AG04449 (cell line): ENCODE measurements at regions not wholly inside any gene's neighbourhood (a gene's known extent, or its start where the extent isn't known, plus 50 kb on each side); places are given as distances from the start of the nearest gene placed in this dataset.

ENCODE experiments used
- CTCF ChIA-PET: fragments of 350-600 bp; formaldehyde crosslinking; extraction: SDS; loops from one replicate; lab custom pipeline; 2021; ENCODE audit warnings: antibody characterized with exemption; lab: Yijun Ruan, JAX
- POLR2A ChIA-PET: fragments of 400-600, 350-600 bp; formaldehyde crosslinking; extraction: SDS; loops from one replicate; lab custom pipeline; 2020; ENCODE audit warnings: antibody characterized with exemption, inconsistent platforms; lab: Yijun Ruan, JAX
- DNase-seq: peaks from one replicate; pipeline ENCODE4 v3.0.0-alpha.2; 2010; ENCODE audit warnings: low read depth, low spot score
- H3K4me3 ChIP-seq: 2 replicates; pipeline ENCODE4 v1.5.1; 2011; ENCODE audit warnings: low read depth, mild to moderate bottlenecking, control low read depth, low read length
- CTCF ChIP-seq: IDR thresholded peaks from one replicate; pipeline ENCODE4 v1.5.1; 2011; ENCODE audit warnings: mild to moderate bottlenecking, moderate library complexity, low read length, control low read depth, inconsistent platforms; ENCODE audit not compliant: insufficient read depth; ENCODE audit errors: missing control alignments

GRCh38 chr6:82701341-82701740 lies 337.7 kb downstream of the TPBG start:
- ChIA-PET CTCF (interaction anchor here (1.0 kb wide), 1 partner anchor 11 kb away, joined by 3 read pairs; no protein-coding TSS in a partner anchor), POLR2A (no interaction called here)
- H3K4me3 ChIP-seq, result no peak overlapping the region
- no peak for TF ChIP-seq CTCF
- no peak for DNase-seq

- TF ChIP-seq CTCF, result no peak
- POLR2A ChIA-PET, result no interaction called here
- CTCF ChIA-PET, result interaction anchor here (1.0 kb wide), 1 partner anchor 9 kb away, joined by 3 read pairs; no protein-coding TSS in a partner anchor
- H3K4me3 ChIP-seq, result no peak overlapping the region
- no peak for DNase-seq
These were observed 339.0 kb downstream of the TPBG start for GRCh38 chr6:82702574-82702973.

- no peak for TF ChIP-seq CTCF
- POLR2A ChIA-PET, result no interaction called here
- no peak overlapping the region for H3K4me3 ChIP-seq
- no peak for DNase-seq
- CTCF ChIA-PET, result interaction anchor here (1.7 kb wide), 1 partner anchor 11 kb away, joined by 3 read pairs; no protein-coding TSS in a partner anchor
These were observed 339.6 kb downstream of the TPBG start for GRCh38 chr6:82703230-82703629.

- CTCF ChIA-PET, result interaction anchor here (1.7 kb wide), 1 partner anchor 12 kb away, joined by 3 read pairs; no protein-coding TSS in a partner anchor
- no peak for DNase-seq
- no peak for TF ChIP-seq CTCF
These were observed 340.4 kb downstream of the TPBG start for GRCh38 chr6:82704045-82704444.

GRCh38 chr6:82705579-82705978 lies 342.0 kb downstream of the TPBG start:
- H3K4me3 ChIP-seq, result no peak overlapping the region
- POLR2A ChIA-PET, result no interaction called here
- TF ChIP-seq CTCF, result no peak
- DNase-seq, result no peak
- CTCF ChIA-PET, result no interaction called here

More at GRCh38 chr6:82704045-82704444, 340.4 kb downstream of the TPBG start:
- no peak overlapping the region for H3K4me3 ChIP-seq
- POLR2A ChIA-PET, result no interaction called here

GRCh38 chr6:82711105-82711827 lies 347.6 kb downstream of the TPBG start:
- CTCF ChIA-PET, result interaction anchor here (0.8 to 1.8 kb wide), 4 partner anchors 10 to 26 kb away, joined by 3 to 5 read pairs (median 3); no protein-coding TSS in a partner anchor
- DNase-seq, result no peak
- no peak overlapping the region for H3K4me3 ChIP-seq
- POLR2A ChIA-PET, result no interaction called here
- TF ChIP-seq CTCF, result no peak
